ENCODE measurements at regions not wholly inside any gene's neighbourhood (a gene's known extent, or its start where the extent isn't known, plus 50 kb on each side); places are given as distances from the start of the nearest gene placed in this dataset.

DNA sequence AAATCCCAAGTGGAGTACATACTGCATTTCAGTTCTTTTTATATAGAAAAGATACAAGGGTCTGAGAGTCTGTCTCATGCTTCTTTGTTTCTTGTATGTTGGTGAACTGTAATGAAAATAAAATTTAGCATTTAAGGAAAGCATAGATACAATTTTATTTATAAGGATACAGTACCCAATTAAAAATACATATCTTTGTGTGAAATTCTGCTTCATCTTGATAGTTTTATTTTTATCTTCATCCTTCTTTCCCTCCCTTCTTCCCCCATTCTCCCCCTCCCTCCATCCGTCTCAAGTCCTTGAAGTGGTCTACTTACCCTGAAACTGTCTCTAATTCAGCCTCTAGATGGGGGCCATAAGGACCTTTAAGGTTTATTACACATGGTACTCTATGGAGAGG is 359.8 kb downstream of the CDH7 start:
- H3K4me1 Mint-ChIP-seq (ENCODE audit: low read depth), result no peaks in the 10 kb centered on the region
- Histone ChIP-seq H3K36me3 (ENCODE audit: insufficient read depth, low read length) (no peaks in the 10 kb centered on the region), H3K4me1 (ENCODE audit: insufficient read depth, low read length) (no peaks in the 10 kb centered on the region), H3K27me3 (ENCODE audit: control insufficient read depth in 1 of 2, insufficient read depth in 2 of 2, low read length in 2 of 2) (no peaks in the 10 kb centered on the region), H3K4me3 (ENCODE audit: low read length) (no peak overlapping the region), H3K9me3 (ENCODE audit: control insufficient read depth in 1 of 2, insufficient read depth in 1 of 2, low read length in 2 of 2) (peaks cover 0 to 7% of the 10 kb centered on the region in 2 experiments), H3K27ac (ENCODE audit: low read depth in 1 of 2, low read length in 2 of 2) (no peak overlapping the region)
- H3K27ac Mint-ChIP-seq, result no peak overlapping the region
- ATAC-seq (ENCODE audit: poor library complexity) (no peak), DNase-seq (no peak)
- ChIA-PET POLR2A (no interaction called here), CTCF (no interaction called here)
- peaks cover 12% of the 10 kb centered on the region for H3K9me3 Mint-ChIP-seq
- no peak overlapping the region for H3K4me3 Mint-ChIP-seq
- TF ChIP-seq, protein P1, sequence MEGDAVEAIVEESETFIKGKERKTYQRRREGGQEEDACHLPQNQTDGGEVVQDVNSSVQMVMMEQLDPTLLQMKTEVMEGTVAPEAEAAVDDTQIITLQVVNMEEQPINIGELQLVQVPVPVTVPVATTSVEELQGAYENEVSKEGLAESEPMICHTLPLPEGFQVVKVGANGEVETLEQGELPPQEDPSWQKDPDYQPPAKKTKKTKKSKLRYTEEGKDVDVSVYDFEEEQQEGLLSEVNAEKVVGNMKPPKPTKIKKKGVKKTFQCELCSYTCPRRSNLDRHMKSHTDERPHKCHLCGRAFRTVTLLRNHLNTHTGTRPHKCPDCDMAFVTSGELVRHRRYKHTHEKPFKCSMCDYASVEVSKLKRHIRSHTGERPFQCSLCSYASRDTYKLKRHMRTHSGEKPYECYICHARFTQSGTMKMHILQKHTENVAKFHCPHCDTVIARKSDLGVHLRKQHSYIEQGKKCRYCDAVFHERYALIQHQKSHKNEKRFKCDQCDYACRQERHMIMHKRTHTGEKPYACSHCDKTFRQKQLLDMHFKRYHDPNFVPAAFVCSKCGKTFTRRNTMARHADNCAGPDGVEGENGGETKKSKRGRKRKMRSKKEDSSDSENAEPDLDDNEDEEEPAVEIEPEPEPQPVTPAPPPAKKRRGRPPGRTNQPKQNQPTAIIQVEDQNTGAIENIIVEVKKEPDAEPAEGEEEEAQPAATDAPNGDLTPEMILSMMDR (IDR thresholded peaks at IDR 0.05), result no peak
- no peaks in the 10 kb centered on the region for H3K36me3 Mint-ChIP-seq (ENCODE audit: low read depth)
- H3K27me3 Mint-ChIP-seq, result no peaks in the 10 kb centered on the region
- intact Hi-C loops (cut with DNase I, micrococcal nuclease), result no loop called here

- Histone ChIP-seq H3K27me3 (ENCODE audit: control insufficient read depth in 1 of 2, insufficient read depth in 2 of 2, low read length in 2 of 2) (no peaks in the 10 kb centered on the region), H3K4me1 (ENCODE audit: insufficient read depth, low read length) (no peaks in the 10 kb centered on the region), H3K9me3 (ENCODE audit: control insufficient read depth in 1 of 2, insufficient read depth in 1 of 2, low read length in 2 of 2) (peaks cover 0 to 7% of the 10 kb centered on the region in 2 experiments), H3K36me3 (ENCODE audit: insufficient read depth, low read length) (no peaks in the 10 kb centered on the region), H3K27ac (ENCODE audit: low read depth in 1 of 2, low read length in 2 of 2) (no peak overlapping the region), H3K4me3 (ENCODE audit: low read length) (no peak overlapping the region)
- ATAC-seq (ENCODE audit: poor library complexity) (no peak), DNase-seq (no peak)
- H3K36me3 Mint-ChIP-seq (ENCODE audit: low read depth), result no peaks in the 10 kb centered on the region
- H3K27me3 Mint-ChIP-seq, result no peaks in the 10 kb centered on the region
- no peaks in the 10 kb centered on the region for H3K4me1 Mint-ChIP-seq (ENCODE audit: low read depth)
- TF ChIP-seq, protein P1 (IDR thresholded peaks at IDR 0.05), result no peak
- no peak overlapping the region for H3K27ac Mint-ChIP-seq
- H3K9me3 Mint-ChIP-seq, result peaks cover 12% of the 10 kb centered on the region
- POLR2A ChIA-PET, result no interaction called here
- H3K4me3 Mint-ChIP-seq, result no peak overlapping the region
- intact Hi-C loops (cut with DNase I, micrococcal nuclease), result no loop called here
- CTCF ChIA-PET, result no interaction called here
Measured at GRCh38 chr18:66109981-66110380, 359.2 kb downstream of the CDH7 start.

GRCh38 chr18:66107546-66107945 is 356.7 kb downstream of the CDH7 start:
- no peak overlapping the region for H3K4me3 ChIP-seq (ENCODE audit: low read length)
- H3K4me1 Mint-ChIP-seq (ENCODE audit: low read depth), result no peaks in the 10 kb centered on the region
- no peaks in the 10 kb centered on the region for H3K27me3 Mint-ChIP-seq
- ChIA-PET CTCF (no interaction called here), POLR2A (no interaction called here)
- intact Hi-C loops (cut with DNase I, micrococcal nuclease), result no loop called here
- H3K27ac ChIP-seq (ENCODE audit: low read depth in 1 of 2, low read length in 2 of 2), result no peak overlapping the region
- H3K4me3 Mint-ChIP-seq, result no peak overlapping the region
- H3K27me3 ChIP-seq (ENCODE audit: control insufficient read depth in 1 of 2, insufficient read depth in 2 of 2, low read length in 2 of 2), result no peaks in the 10 kb centered on the region
- TF ChIP-seq, protein P1 (IDR thresholded peaks at IDR 0.05), result no peak
- DNase-seq (no peak), ATAC-seq (ENCODE audit: poor library complexity) (no peak)
- no peak overlapping the region for H3K27ac Mint-ChIP-seq
- H3K36me3 Mint-ChIP-seq (ENCODE audit: low read depth), result no peaks in the 10 kb centered on the region
- H3K36me3 ChIP-seq (ENCODE audit: insufficient read depth, low read length), result no peaks in the 10 kb centered on the region
- H3K4me1 ChIP-seq (ENCODE audit: insufficient read depth, low read length), result no peaks in the 10 kb centered on the region
- peaks cover 19% of the 10 kb centered on the region for H3K9me3 Mint-ChIP-seq
- H3K9me3 ChIP-seq (ENCODE audit: control insufficient read depth in 1 of 2, insufficient read depth in 1 of 2, low read length in 2 of 2), result peaks cover 0 to 7% of the 10 kb centered on the region in 2 experiments
